Adrenal gland (tissue), 5 donors: ENCODE measurements at regions not wholly inside any gene's neighbourhood (a gene's known extent, or its start where the extent isn't known, plus 50 kb on each side); places are given as distances from the start of the nearest gene placed in this dataset.

ENCODE experiments used
- POLR2A ChIP-seq, 2 donors: fragments of 450-650 bp; IDR thresholded peaks; one replicate each; pipeline ENCODE4 v1.6.1; 2017; ENCODE audit warnings: antibody characterized with exemption in 2 of 2, mild to moderate bottlenecking in 2 of 2, moderate library complexity in 1 of 2
- TF ChIP-seq, protein P1 (sequence below), 6 experiments: fragments of 450-650 bp in 4 of 6; fragments of 200-600 bp in 2 of 6; sonication (generic) in 1 of 6; IDR thresholded peaks; 1 replicate in 5 of 6; 2 replicates in 1 of 6; pipeline versions ENCODE4 v1.5.1 to v1.8.0; 2016 to 2021; ENCODE audit warnings: antibody characterized with exemption in 6 of 6, mild to moderate bottlenecking in 2 of 6, moderate library complexity in 1 of 6
- donor health status: DM: no; HTN: no; CAD: no.

DNA sequence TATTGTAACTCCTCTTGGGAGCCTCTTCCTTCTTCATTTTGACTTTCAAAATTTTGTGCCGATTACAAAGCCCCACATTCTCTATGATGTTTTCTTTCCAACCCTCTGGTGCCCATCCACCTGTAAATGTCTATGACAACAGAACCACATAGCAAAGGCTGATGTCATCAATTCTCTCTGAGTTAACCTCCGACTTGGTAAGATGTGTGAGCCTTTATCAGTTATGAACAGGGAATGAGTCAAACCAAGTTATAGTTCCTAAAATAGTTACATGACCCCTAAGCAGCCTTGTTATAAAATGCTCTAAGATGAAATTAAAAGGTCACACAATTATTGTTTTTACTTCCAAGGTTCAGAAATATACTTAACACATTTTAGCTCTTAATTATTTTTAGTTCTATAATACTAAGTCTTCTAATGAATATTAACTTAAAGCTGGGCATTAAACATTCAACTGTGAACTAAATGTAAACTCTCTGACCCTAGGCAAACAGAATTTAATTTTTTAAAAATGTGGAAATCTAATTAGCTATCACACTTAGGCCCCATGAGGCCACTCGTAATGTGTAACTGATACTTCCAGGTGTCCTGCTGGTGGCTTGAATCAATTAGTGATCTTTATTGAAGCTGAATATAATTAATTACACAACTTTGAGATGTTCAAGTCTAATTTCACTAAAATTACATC lies 102.3 kb upstream of the CYRIA start:
- TF ChIP-seq, protein P1, sequence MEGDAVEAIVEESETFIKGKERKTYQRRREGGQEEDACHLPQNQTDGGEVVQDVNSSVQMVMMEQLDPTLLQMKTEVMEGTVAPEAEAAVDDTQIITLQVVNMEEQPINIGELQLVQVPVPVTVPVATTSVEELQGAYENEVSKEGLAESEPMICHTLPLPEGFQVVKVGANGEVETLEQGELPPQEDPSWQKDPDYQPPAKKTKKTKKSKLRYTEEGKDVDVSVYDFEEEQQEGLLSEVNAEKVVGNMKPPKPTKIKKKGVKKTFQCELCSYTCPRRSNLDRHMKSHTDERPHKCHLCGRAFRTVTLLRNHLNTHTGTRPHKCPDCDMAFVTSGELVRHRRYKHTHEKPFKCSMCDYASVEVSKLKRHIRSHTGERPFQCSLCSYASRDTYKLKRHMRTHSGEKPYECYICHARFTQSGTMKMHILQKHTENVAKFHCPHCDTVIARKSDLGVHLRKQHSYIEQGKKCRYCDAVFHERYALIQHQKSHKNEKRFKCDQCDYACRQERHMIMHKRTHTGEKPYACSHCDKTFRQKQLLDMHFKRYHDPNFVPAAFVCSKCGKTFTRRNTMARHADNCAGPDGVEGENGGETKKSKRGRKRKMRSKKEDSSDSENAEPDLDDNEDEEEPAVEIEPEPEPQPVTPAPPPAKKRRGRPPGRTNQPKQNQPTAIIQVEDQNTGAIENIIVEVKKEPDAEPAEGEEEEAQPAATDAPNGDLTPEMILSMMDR (IDR thresholded peaks at IDR 0.05): no peak
- no peak for TF ChIP-seq POLR2A (IDR thresholded peaks at IDR 0.05)
